Right ventricle myocardium superior (tissue), 1 donor: ENCODE measurements at regions not wholly inside any gene's neighbourhood (a gene's known extent, or its start where the extent isn't known, plus 50 kb on each side); places are given as distances from the start of the nearest gene placed in this dataset.
"Not testable (repeated sequence)": the region's sequence is repeated elsewhere in the genome, so short reads cannot be mapped to it uniquely, and the experiment has no call there.

ENCODE experiments used
- ATAC-seq: fragments of 200-7000 bp; cut with Tn5 transposase; one replicate; pipeline ENCODE4 v1.9.1; 2020; ENCODE audit warnings: mild to moderate bottlenecking; ENCODE audit not compliant: poor library complexity
- DNase-seq: peaks from one replicate; pipeline ENCODE4 v3.0.0-alpha.2; 2020
- intact Hi-C: fragments of 100-400 bp; cut with DNase I; formaldehyde crosslinking; loops from one replicate; pipeline ENCODE4 v1.11.2; 2022
- donor health status: DM: no; HTN: yes; CAD: no; lungs with severe emphysema.

DNA sequence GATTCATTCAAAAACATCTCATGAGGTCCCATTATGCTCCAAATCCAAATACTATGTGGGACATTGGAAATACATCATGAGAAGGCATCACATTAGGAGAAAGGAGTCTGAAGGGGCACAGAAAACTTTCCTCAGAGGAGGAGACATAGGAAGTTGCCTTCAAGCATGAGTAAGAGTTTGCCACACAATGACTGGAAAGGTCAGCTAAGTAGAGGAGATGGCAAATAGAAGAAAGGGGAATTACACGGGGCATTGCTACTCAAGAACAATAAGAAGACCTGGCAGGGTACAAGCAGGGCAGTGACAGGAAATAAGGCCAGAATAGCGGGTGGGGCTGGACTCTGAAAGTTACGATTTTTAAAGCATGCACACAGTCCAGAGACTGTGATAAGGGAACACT, 231.6 kb downstream of the SPRY2 start:
- intact Hi-C loops, result no loop called here
- ATAC-seq, result no peak
- DNase-seq, result no peak

DNA sequence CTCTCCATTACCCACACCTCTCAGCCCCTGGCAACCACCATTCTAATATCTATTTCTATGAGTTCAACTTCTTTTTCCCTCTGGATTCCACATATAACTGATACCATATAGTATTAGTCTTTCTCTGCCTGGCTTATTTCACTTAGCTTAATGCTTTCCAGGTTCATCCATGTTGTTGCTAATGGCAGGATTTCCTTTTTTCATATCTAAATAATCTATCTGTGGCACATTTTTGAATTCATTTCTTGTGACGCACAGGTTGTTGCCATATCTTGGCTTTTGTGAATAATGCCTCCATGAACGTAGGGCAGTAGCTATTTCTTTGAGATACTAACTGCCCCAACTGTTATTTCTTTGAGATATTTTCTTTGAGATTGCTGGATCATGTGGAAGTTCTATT, 235.6 kb downstream of the SPRY2 start:
- intact Hi-C loops, result no loop called here
- DNase-seq (no peak), ATAC-seq (no peak)

DNA sequence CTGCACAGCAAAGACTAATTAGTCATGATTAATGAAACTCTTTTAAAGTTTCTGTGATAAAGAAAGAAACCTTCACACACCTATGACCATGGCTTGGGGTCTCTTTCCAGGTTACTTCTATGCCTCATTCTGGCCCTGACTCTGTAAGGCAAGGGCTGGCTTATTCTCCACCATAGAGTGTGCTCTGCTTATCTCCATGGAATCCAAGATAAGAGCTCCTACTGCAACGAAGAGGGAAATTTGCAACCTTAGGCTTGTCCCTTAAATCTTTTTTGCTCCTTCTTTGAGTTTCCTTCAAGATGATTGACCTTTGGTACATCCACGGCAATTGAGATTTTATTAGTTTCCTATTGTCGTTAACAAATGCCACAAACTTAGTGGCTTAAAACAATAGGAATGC, 239.9 kb downstream of the SPRY2 start:
- ATAC-seq (no peak), DNase-seq (no peak)
- intact Hi-C loops, result no loop called here

DNA sequence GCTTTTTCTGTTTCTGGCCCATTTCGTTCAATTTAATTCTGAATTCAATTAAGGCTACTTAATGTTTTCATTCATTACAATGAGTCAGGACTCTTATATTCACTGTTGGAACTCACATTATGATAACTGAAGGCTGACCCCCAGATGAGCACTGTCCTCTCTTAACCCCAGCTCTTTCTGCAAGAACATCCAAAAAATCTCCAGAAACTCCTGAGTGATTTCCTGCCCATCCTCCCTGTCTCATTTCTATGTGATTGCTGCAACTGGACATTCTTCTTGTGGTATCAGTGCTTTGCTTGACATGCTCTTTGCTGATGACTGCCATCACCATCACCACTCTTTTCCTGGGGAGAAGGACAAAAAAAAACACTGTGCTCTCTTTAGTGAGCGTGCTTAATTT, 240.3 kb downstream of the SPRY2 start:
- DNase-seq (no peak), ATAC-seq (no peak)
- intact Hi-C loops, result no loop called here

GRCh38 chr13:80097561-80097960, 243.4 kb downstream of the SPRY2 start:
- intact Hi-C loops, result no loop called here
- no peak for ATAC-seq

DNA sequence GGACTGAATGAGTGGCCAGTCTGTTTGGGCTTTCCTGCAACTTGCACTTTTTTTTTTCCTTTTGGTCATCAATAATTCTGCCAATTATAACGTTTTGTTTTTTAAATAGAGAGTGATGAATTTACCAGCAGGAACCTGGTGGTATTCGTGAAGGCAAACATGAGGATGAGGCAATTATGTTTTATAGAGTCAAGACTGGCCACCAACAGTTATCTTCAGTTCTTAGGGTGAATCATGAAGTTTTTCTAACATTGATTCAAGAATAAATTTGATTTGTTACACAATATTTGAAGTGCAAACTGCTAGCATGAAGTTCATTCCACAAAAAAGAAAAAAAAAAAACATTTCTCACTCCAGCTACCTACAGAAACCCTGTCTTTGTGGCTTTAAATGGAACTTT, 244.5 kb downstream of the SPRY2 start:
- intact Hi-C loops, result no loop called here

More at GRCh38 chr13:80097561-80097960, 243.4 kb downstream of the SPRY2 start:
- no peak for DNase-seq

GRCh38 chr13:80094526-80094925, 246.4 kb downstream of the SPRY2 start:
- intact Hi-C loops, result no loop called here
- ATAC-seq (no peak), DNase-seq (no peak)

More for the DNA sequence above, 244.5 kb downstream of the SPRY2 start:
- no peak for ATAC-seq
- DNase-seq, result no peak

DNA sequence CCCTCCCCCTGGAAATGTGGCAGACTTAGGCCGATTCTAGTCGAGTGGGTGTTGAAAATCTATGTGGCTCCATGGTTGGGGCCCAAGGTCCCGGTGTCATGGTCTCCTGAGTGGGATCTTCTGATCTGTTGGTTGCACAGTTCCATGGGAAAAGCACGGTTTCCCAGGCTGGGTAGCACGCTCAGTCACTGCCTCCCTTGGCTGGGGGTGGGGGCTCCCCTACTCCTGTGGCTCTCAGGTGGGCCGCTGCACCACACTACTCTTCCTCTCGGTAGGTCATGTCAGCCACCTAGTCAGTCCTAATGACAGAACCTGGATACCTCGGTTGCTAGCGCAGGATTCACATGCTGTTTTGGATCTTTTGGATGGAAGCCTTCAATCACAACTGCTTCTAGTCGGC, 247.0 kb downstream of the SPRY2 start:
- no peak for ATAC-seq
- intact Hi-C loops, result no loop called here
- DNase-seq, result no peak

DNA sequence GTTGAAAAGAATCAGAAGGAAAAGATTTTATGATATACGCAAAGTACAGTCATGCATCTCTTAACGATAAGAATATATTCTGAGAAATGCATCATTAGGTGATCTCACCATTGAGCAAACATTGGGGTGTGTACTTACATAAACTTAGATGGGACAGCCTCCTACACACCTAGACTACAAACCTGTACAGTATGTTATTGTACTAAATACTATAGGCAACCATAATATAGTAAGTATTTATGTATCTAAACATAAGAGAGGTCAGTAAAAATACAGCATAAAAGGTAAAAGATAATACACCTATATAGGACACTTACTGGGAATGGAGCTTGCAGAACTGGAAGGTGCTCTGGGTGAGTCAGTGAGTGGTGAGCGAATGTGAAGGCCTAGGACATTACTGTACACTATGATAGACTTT, 254.6 kb downstream of the SPRY2 start:
- DNase-seq (no peak), ATAC-seq (no peak)
- intact Hi-C loops, result no loop called here

GRCh38 chr13:80083853-80084676, 256.9 kb downstream of the SPRY2 start:
- intact Hi-C loops, result no loop called here
- peak; percentile 52 for ATAC-seq

DNA sequence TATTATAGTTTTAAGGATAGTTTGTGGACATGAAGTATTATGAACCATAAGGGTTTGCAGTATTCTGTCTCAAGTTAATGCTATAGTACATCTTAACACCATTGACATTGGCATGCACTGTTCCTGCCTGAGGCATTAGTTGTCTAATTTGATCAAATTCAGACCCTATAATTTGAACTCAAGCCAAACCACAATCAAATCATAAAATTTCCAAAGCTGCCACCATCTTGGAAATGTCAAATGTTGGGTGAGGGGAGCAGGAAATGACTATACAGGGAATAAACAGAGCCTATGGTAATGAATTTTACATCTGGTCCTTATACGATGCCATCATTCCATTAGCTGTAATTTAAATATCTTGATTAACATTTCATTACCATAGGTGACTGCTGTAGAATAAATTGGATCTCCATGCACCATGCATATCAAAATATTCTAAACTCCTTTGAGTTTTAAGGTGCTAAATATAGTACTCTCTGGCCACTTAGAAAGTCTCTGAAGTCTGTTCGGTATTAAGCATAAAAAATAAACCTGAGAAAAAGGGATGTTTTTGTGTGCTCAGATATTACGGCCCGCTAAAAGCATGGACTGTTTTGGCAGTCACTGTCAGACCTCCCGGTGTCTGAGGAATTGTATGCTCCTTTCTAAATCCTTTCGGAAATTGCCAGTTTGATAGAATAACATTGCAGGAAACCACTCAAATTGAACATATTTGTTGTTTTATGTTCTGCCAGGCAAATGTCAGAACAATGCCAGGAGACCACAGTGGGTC, 257.7 kb downstream of the SPRY2 start:
- peak; percentile 48 for ATAC-seq
- intact Hi-C loops, result no loop called here

More at GRCh38 chr13:80083853-80084676, 256.9 kb downstream of the SPRY2 start:
- DNase-seq, result no peak

GRCh38 chr13:80082396-80083080, 258.4 kb downstream of the SPRY2 start:
- no peak for DNase-seq
- ATAC-seq, result no peak
- intact Hi-C loops, result no loop called here

More for the DNA sequence above, 257.7 kb downstream of the SPRY2 start:
- no peak for DNase-seq

GRCh38 chr13:80074811-80075210, 266.1 kb downstream of the SPRY2 start:
- DNase-seq (no peak), ATAC-seq (no peak)
- intact Hi-C loops, result no loop called here

DNA sequence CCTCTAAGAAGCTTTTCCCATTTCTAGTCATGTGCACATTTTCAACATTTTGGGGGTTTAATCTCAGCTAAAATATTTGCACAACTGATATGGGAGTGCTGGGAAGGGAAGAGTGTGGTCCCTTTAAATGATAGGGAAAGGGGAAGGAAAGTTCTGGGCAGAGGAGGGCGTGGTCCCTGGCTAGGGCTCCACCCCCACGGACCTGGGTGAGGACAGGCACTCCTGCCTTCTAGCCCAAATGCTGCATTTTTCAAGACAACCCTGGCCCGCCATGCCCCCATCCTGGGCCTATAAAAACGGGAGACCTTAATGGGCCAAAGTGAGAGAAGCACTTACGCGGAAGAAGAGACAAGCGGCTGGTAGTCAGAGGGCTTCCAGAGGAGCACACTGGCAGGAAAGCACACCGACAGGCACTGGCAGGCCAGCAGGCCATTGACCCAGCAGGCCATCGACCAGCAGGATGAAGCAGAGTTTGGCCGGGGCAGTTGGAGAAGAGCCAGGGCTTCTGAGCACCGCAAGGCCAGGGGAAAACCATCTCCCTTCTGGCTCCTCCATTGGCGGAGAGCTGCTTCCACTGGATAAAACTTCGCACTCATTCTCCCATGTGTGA, 266.7 kb downstream of the SPRY2 start:
- DNase-seq, result no peak
- no peak for ATAC-seq
- intact Hi-C loops, result no loop called here

DNA sequence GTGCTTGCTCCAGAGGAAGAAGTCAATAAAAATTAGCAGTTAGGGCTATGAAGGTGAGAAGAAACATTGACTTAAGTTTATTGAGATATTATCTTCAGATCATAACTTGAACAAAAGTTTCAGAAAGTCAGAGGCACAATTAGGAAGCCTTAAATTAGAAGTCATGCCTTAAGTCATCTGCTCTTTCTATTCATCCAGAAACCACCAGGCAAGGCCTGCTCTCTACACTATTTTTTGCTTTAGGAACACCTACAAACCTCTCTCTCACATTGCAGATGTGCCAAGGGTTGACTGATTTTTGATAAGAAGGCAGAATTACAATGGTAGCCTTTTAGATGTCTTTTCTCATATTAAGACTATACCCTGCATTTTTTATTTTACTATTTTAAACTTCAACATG, 268.7 kb downstream of the SPRY2 start:
- ATAC-seq (no peak), DNase-seq (no peak)
- intact Hi-C loops, result no loop called here

- ATAC-seq (no peak), DNase-seq (no peak)
- intact Hi-C loops, result no loop called here
Observed at GRCh38 chr13:80070024-80070703, 270.8 kb downstream of the SPRY2 start.

- no peak for ATAC-seq
- intact Hi-C loops, result no loop called here
- no peak for DNase-seq
Observed at GRCh38 chr13:80069374-80069773, 271.6 kb downstream of the SPRY2 start.

DNA sequence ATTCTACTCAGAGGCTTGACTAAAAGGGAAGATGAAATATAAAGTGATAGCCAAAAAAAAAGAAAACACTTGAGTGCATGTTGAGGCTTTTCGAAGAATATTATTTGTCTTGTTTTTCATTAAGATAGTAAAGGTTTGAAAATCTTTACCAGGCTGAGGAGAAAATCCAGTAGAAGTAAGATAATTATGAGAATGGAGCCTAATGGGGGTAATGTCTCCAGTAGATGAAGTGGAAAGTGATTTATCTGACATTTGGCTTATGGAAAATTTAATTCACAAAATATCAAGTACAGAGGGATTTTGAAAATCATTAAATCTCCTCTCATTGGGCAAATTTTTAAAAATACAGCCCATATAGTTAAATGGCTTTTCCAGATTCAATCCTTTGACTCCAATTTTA, 274.9 kb downstream of the SPRY2 start:
- DNase-seq (no peak), ATAC-seq (no peak)
- intact Hi-C loops, result no loop called here

DNA sequence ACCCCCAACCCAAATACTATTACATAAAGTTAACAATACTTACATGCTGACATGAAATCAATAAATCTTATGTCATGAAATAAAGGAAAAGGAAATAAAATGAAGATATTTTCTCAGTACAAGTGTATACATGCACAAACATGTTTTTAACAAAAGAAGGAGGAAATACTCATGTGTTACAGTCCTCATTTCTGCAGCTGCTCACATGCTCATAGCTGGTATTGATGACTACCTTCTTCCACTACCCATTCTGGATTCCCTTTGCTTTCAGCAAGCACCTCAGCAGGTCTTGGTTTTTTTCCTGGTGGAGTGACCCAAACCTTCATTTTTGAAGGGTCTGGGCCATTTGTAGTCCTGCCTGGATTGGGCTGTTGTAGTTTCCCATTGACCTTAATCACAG, 278.5 kb downstream of the SPRY2 start:
- DNase-seq, ATAC-seq, intact Hi-C loops: not testable (repeated sequence)
